ENCODE measurements at regions not wholly inside any gene's neighbourhood (a gene's known extent, or its start where the extent isn't known, plus 50 kb on each side); places are given as distances from the start of the nearest gene placed in this dataset.
A peak's percentile ranks its signal among the peaks of the same experiment; 100 is the strongest.
"Not testable (repeated sequence)": the region's sequence is repeated elsewhere in the genome, so short reads cannot be mapped to it uniquely, and the experiment has no call there.

DNA sequence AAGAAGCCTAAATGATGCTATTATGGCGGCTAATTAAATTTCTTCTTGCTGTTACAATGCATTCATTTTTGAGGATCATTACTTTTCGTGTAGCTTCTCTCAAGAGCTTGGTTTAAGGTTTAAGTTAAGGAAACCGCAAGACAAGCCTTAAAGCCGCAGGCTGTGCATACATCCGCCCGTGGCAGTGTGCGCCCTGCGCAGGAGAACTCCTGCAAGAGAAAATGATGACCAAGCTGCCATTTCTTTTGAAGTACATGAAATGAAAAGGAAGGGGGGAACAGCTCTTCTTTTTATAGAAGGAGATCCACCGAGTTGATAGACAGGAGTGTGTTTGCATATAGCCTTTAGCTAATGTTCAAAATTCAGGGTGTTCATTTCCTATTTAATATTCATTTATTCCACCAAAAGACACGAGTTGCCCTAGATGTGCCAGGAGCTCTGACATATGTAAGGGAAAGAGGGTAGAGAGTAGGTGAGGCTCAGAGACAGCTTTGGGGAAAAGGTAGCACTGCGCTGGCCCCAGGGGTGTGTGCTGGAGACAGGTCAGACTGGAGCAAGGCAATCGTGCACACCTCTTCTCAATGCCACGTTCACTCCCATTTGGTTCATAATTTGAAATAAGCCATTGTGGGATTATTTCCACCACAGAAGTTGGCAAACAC, 112.1 kb upstream of the LDB2 start:
- no peak for DNase-seq (ENCODE audit: low spot score)

- no peak for DNase-seq (ENCODE audit: low spot score)
Measured at GRCh38 chr4:17009871-17010367, 111.5 kb upstream of the LDB2 start.

DNA sequence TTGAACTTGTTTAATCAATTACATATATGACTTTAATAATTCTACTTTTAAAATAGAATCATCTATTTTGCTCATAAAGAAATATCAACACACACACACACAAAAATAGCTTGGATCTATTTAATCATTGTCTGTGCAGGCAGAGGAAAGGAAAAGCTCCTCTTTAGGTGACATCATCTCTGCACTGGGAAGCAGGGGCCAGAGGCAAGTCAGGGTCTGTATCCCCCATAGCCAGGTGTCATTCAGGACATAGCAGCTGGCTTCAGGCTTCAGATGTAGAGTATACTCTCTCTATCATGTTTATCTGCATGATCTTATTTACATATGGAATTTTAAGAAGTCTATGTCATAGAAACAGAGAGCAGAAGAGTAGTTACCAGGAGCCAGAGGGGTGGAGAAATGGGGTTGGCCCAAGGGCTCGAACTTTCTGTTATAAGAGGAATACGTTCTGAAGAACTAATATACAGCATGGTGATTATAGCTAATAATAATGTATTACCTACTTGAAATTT, 110.4 kb upstream of the LDB2 start:
- no peak for DNase-seq (ENCODE audit: low spot score)

DNA sequence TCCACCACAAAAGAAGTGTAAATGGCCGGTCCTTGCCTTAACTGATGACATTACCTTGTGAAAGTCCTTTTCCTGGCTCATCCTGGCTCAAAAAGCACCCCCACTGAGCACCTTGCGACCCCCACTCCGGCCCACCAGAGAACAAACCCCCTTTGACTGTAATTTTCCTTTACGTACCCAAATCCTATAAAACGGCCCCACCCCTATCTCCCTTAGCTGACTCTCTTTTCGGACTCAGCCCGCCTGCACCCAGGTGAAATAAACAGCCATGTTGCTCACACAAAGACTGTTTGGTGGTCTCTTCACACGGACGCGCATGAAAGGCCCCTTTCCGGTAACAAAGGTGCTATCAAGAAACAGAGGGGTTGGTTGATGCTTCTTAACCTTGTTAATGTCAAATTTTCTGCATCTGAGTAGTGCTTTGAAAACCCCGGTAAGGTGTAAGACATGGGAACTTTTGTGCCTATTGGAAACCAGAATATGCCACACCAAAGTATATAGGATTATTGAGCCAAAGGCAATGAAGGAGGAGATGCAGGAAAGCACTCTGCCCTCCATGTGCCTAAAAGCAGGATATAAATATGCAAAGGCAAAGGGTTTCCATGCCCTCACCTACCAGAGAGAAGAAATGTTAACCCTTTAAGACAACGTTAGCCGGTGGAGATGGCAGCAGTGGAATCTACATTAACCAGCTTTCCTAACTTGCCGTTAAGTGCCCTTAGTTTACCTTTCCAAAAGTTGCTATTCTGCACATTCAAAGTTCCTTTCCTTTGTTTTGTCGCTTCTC, 105.4 kb upstream of the LDB2 start:
- not testable (repeated sequence) for DNase-seq (ENCODE audit: low spot score)

DNA sequence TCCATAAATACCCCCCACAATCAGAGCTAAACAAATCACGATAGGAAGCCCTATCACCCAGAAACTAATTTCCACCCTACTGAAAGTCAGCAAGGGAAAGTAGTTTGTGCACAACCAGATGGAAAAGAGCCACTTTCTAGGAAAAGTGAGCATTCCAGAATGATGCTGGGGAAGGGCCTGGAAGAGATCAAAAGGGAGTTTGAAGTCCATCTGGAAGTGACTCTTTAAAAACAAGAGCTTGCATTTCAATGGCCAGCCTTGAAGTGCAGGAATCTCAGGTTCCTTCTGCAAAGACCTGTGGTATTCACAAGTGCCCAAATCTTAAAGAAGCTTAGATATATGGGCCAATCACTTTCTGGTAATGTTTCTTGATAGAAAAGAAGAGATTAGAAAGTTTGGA, 97.0 kb upstream of the LDB2 start:
- no peak for DNase-seq (ENCODE audit: low spot score)

- DNase-seq (ENCODE audit: low spot score): no peak
Measured at GRCh38 chr4:16993956-16994840, 95.8 kb upstream of the LDB2 start.

DNA sequence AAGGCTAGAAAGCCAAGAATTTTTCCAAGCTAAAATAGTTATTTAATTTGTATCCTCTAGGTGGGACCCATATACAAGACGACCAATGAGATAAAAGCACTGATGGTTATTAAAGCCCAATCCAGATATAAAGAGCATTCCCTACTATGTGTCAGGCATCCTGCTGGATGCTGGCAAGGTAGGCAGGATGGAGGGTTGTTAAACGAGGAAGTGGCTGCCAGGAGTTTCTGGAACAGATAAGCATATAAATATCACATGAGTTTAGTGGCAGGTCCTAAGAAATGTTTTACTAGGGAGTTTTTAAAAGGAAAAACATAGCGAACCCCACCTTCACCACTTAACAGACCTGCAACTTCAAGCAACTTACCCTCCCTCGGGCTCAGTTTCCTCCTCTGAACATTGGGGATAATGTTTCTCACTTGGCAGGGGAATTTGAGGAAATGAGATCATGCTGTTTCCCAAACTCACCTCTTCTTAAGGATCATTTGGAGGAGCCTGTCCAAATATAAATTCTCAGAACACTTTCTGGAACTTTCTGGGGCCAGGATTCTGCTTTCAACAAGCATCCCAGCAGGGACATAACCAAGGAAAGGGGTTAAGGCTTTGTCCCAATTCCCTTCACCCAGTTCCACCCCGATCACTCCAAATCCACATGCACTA, 94.3 kb upstream of the LDB2 start:
- no peak for DNase-seq (ENCODE audit: low spot score)

- DNase-seq (ENCODE audit: low spot score): no peak
Measured at GRCh38 chr4:16991450-16991849, 93.0 kb upstream of the LDB2 start.

DNA sequence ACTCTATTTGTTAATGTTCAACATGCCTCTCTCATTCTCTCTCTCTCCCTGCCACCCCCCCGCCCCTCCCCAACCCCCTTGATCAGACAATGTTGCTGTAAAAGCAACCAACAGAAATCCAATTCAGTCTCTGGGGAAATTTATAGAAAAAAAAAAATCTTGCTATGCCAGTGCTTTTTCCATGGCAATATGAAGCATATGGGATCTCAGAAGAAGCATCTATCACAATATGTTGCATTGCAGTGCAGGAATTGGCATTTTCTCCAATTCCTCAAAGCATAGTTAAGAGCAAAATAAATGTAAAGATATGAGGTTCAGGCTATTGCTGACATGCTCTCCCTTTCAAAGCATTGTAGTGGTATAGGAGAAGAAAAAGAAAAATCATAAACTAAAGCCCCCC, 90.9 kb upstream of the LDB2 start:
- no peak for DNase-seq (ENCODE audit: low spot score)

DNA sequence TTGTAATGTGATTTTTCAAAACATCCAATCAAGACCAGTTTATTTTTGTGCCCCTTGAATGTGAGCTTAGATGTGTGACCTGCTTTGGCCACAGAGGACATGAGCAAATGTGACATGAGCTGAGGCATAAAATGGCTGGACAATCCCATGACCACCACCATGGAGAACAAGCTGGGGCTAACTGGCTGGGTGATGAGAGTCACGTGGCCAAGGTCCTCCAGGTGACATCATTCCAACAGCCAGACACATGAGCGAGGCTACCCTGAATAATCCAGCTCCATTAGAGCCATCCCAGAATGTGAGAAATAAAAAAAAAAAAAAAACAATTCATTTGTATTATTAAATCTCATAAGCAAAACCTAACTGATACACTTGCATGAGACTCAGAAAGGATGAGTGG, 90.4 kb upstream of the LDB2 start:
- DNase-seq (ENCODE audit: low spot score): no peak

GRCh38 chr4:16977081-16977480, 78.6 kb upstream of the LDB2 start:
- DNase-seq (ENCODE audit: low spot score): no peak

DNA sequence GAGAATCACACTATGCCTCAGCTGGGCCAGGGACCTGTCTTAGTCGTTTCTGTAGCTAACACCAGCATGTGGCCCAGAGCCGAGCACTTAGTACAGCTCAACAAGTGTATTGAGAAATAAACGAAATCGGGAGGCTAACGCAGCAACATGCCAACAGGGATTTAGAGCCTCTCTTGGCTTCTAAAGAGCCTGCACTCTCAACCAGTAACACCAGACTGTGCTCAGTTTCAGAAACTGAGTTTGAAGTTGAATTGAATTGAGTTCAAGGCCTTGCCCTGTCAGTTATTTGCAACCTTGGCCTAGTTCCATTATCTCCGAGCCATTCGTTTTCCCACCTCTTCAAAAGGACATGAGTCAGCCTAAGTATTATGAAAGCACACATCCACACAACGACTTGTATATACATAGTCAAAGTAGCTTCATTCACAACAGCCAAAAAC, 71.3 kb upstream of the LDB2 start:
- DNase-seq (ENCODE audit: low spot score): peak; percentile 53

- peak; percentile 23 for DNase-seq (ENCODE audit: low spot score)
Measured at GRCh38 chr4:16967722-16968121, 69.3 kb upstream of the LDB2 start.

DNA sequence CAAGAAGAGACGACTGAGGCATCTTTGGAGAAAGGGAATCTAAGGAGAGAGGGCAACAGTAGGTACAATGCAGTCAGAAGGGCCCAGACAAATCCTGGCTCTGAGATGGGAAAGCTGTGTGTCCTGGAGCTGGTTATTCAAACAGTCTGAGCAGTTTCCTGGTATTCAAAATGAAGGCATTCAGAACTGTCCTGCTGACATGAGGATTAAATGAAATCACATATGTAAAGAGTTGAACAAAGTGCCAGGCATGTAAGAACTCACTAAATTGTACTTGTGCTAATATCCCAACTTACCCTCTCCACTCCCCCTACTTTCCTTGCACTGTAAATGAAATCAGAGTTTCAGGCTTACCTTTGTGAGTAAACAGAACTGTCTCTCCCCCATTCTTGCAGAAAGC, 60.9 kb upstream of the LDB2 start:
- no peak for DNase-seq (ENCODE audit: low spot score)

GRCh38 chr4:16952896-16953630, 54.6 kb upstream of the LDB2 start:
- DNase-seq (ENCODE audit: low spot score): no peak

GRCh38 chr4:16952462-16952871, 54.0 kb upstream of the LDB2 start:
- no peak for DNase-seq (ENCODE audit: low spot score)

Data from AG08396 (cell line).